CD14-positive monocyte (primary cell): ENCODE measurements at regions not wholly inside any gene's neighbourhood (a gene's known extent, or its start where the extent isn't known, plus 50 kb on each side); places are given as distances from the start of the nearest gene placed in this dataset.

Source experiments
- DNase-seq, 3 donors: peaks; one replicate each; pipeline ENCODE4 v3.0.0-alpha.2; 2011 to 2022
- H2AFZ ChIP-seq: 2 replicates; pipeline ENCODE4 v1.6.0; 2012; ENCODE audit warnings: mild to moderate bottlenecking, low read depth, low read length, inconsistent platforms; ENCODE audit not compliant: insufficient read depth, poor library complexity, severe bottlenecking
- H3K27ac ChIP-seq, 2 donors: 1 replicate in 1 of 2; 2 replicates in 1 of 2; pipeline ENCODE4 v1.5.1; 2012 to 2013; ENCODE audit warnings: low read length in 2 of 2, control low read depth in 1 of 2, inconsistent platforms in 1 of 2, low read depth in 1 of 2, mild to moderate bottlenecking in 1 of 2
- H3K27me3 ChIP-seq, 2 donors: one replicate each; pipeline versions ENCODE4 v1.6.0 to v1.6.1; 2011 to 2013; ENCODE audit warnings: low read length in 2 of 2; ENCODE audit not compliant: control insufficient read depth in 2 of 2, insufficient read depth in 2 of 2
- H3K36me3 ChIP-seq, 2 donors: replicated peaks in 1 of 2; 1 replicate in 1 of 2; 2 replicates in 1 of 2; pipeline versions ENCODE4 v1.5.1 to v1.6.1; 2012 to 2013; ENCODE audit warnings: low read length in 2 of 2, control low read depth in 1 of 2, inconsistent platforms in 1 of 2, mild to moderate bottlenecking in 1 of 2; ENCODE audit not compliant: insufficient read depth in 2 of 2, control insufficient read depth in 1 of 2
- H3K4me1 ChIP-seq, 2 donors: 1 replicate in 1 of 2; 2 replicates in 1 of 2; pipeline versions ENCODE4 v1.5.1 to v1.6.1; 2012 to 2013; ENCODE audit warnings: low read length in 2 of 2, control low read depth in 1 of 2, inconsistent platforms in 1 of 2, mild to moderate bottlenecking in 1 of 2, moderate library complexity in 1 of 2; ENCODE audit not compliant: insufficient read depth in 2 of 2, control insufficient read depth in 1 of 2
- H3K4me2 ChIP-seq: replicated peaks from 2 replicates; pipeline ENCODE3; 2012; ENCODE audit warnings: low read length, moderate library complexity, mild to moderate bottlenecking; ENCODE audit not compliant: poor library complexity, severe bottlenecking; ENCODE audit errors: extremely low read depth
- H3K4me3 ChIP-seq, 3 experiments: fragments of 200-600 bp in 1 of 3; sonication (generic) in 1 of 3; replicated peaks in 1 of 3; 1 replicate in 2 of 3; 2 replicates in 1 of 3; pipeline ENCODE4 v1.5.1; 2011 to 2013; ENCODE audit warnings: low read length in 3 of 3, mild to moderate bottlenecking in 3 of 3, control low read depth in 2 of 3, low read depth in 2 of 3, inconsistent platforms in 1 of 3, moderate library complexity in 1 of 3
- H3K79me2 ChIP-seq: 2 replicates; pipeline ENCODE4 v1.6.0; 2012; ENCODE audit warnings: mild to moderate bottlenecking, control low read depth, inconsistent platforms, low read length, moderate library complexity; ENCODE audit not compliant: insufficient read depth
- H3K9ac ChIP-seq: 2 replicates; pipeline ENCODE4 v1.6.0; 2017; ENCODE audit warnings: low read length, mild to moderate bottlenecking; ENCODE audit not compliant: insufficient read depth, poor library complexity, severe bottlenecking
- H3K9me3 ChIP-seq, 2 donors: replicated peaks in 1 of 2; 1 replicate in 1 of 2; 2 replicates in 1 of 2; pipeline versions ENCODE4 v1.5.1 to v1.6.1; 2012 to 2013; ENCODE audit warnings: low read length in 2 of 2, control low read depth in 1 of 2; ENCODE audit not compliant: control insufficient read depth in 1 of 2, insufficient read depth in 1 of 2
- H4K20me1 ChIP-seq: 2 replicates; pipeline ENCODE4 v1.6.0; 2012; ENCODE audit warnings: mild to moderate bottlenecking, low read length, control low read depth, moderate library complexity; ENCODE audit not compliant: insufficient read depth
- H3K27ac Mint-ChIP-seq, 7 donors: one replicate each; pipeline ENCODE4 v1.8.0; 2020; ENCODE audit warnings: mild to moderate bottlenecking in 7 of 7, mixed read lengths in 7 of 7, moderate library complexity in 6 of 7, inconsistent platforms in 2 of 7
- H3K27me3 Mint-ChIP-seq, 3 donors: one replicate each; pipeline ENCODE4 v1.8.0; 2021 to 2022; ENCODE audit warnings: low read depth in 3 of 3, mild to moderate bottlenecking in 3 of 3, mixed read lengths in 3 of 3, moderate library complexity in 3 of 3, inconsistent platforms in 1 of 3
- H3K36me3 Mint-ChIP-seq, 2 donors: one replicate each; pipeline ENCODE4 v1.8.0; 2020; ENCODE audit warnings: mixed read lengths in 2 of 2, inconsistent platforms in 1 of 2, mild to moderate bottlenecking in 1 of 2
- H3K4me1 Mint-ChIP-seq: one replicate; pipeline ENCODE4 v1.8.0; 2020; ENCODE audit warnings: mild to moderate bottlenecking, mixed read lengths
- H3K4me3 Mint-ChIP-seq, 2 donors: one replicate each; pipeline ENCODE4 v1.8.0; 2020; ENCODE audit warnings: mild to moderate bottlenecking in 2 of 2, mixed read lengths in 2 of 2, moderate library complexity in 1 of 2
- H3K9me3 Mint-ChIP-seq, 7 donors: one replicate each; pipeline ENCODE4 v1.8.0; 2020 to 2022; ENCODE audit warnings: mixed read lengths in 7 of 7, mild to moderate bottlenecking in 6 of 7, moderate library complexity in 6 of 7, inconsistent platforms in 2 of 7
- CTCF ChIP-seq: fragments of 200-600 bp; IDR thresholded peaks from one replicate; pipeline ENCODE4 v1.8.0; 2022; ENCODE audit warnings: antibody characterized with exemption, mild to moderate bottlenecking
- WGBS: methylation state at CpG from one replicate; pipeline ENCODE4 v1.1.5; 2013; ENCODE audit warnings: missing lambda C conversion rate; ENCODE audit not compliant: insufficient coverage; 5-methylcytosine and 5-hydroxymethylcytosine counted together
- intact Hi-C, 2 donors: fragments of 100-400 bp; cut with micrococcal nuclease; formaldehyde crosslinking; loops; one replicate each; pipeline versions ENCODE4 v1.15.0 to v1.15.1; 2023

GRCh38 chr1:69220672-69221071 is 347.1 kb upstream of the LRRC7 start:
- peaks cover 0 to 6% (median 0%) of the 10 kb centered on the region in 7 donors for H3K9me3 Mint-ChIP-seq
- H3K9ac ChIP-seq, result no peak overlapping the region
- H3K4me1 Mint-ChIP-seq, result no peaks in the 10 kb centered on the region
- H3K27me3 ChIP-seq, result no peaks in the 10 kb centered on the region
- no peak overlapping the region for H3K4me2 ChIP-seq
- no peak overlapping the region for H3K27ac Mint-ChIP-seq
- H3K27me3 Mint-ChIP-seq, result peaks cover 0 to 1% (median 0%) of the 10 kb centered on the region in 3 donors
- H4K20me1 ChIP-seq, result no peaks in the 10 kb centered on the region
- WGBS, result no CpG with 5 or more reads among the region's 1 CpG
- H3K4me3 ChIP-seq, result no peak overlapping the region
- DNase-seq, result no peak
- H2AFZ ChIP-seq, result no peak overlapping the region
- H3K4me1 ChIP-seq, result no peaks in the 10 kb centered on the region
- H3K27ac ChIP-seq, result no peak overlapping the region
- no peaks in the 10 kb centered on the region for H3K36me3 Mint-ChIP-seq
- TF ChIP-seq CTCF, result no peak
- H3K36me3 ChIP-seq, result no peaks in the 10 kb centered on the region
- no peaks in the 10 kb centered on the region for H3K9me3 ChIP-seq
- H3K79me2 ChIP-seq, result no peaks in the 10 kb centered on the region
- no peak overlapping the region for H3K4me3 Mint-ChIP-seq
- intact Hi-C loops, result no loop called here

- H3K27me3 Mint-ChIP-seq, result peaks cover 0 to 1% (median 0%) of the 10 kb centered on the region in 3 donors
- Histone ChIP-seq H3K36me3 (no peaks in the 10 kb centered on the region), H3K27me3 (no peaks in the 10 kb centered on the region), H3K4me2 (no peak overlapping the region), H3K79me2 (no peaks in the 10 kb centered on the region), H3K4me3 (no peak overlapping the region), H3K9me3 (no peaks in the 10 kb centered on the region), H4K20me1 (no peaks in the 10 kb centered on the region), H3K4me1 (no peaks in the 10 kb centered on the region), H2AFZ (no peak overlapping the region), H3K9ac (no peak overlapping the region), H3K27ac (no peak overlapping the region)
- H3K4me3 Mint-ChIP-seq, result no peak overlapping the region
- H3K36me3 Mint-ChIP-seq, result no peaks in the 10 kb centered on the region
- peaks cover 0 to 4% (median 0%) of the 10 kb centered on the region in 7 donors for H3K9me3 Mint-ChIP-seq
- TF ChIP-seq CTCF, result no peak
- no CpG with 5 or more reads among the region's 1 CpG for WGBS
- H3K4me1 Mint-ChIP-seq, result no peaks in the 10 kb centered on the region
- intact Hi-C loops, result no loop called here
- DNase-seq, result no peak
- no peak overlapping the region for H3K27ac Mint-ChIP-seq
Measured at GRCh38 chr1:69221524-69221923, 346.2 kb upstream of the LRRC7 start.
